ENCODE measurements at regions not wholly inside any gene's neighbourhood (a gene's known extent, or its start where the extent isn't known, plus 50 kb on each side); places are given as distances from the start of the nearest gene placed in this dataset.

GRCh38 chr20:57079031-57080005 is 187.1 kb downstream of the BMP7 start:
- DNase-seq (ENCODE audit: low read depth in 2 of 2) = peak; percentile 77

GRCh38 chr20:57080796-57081195 is 185.6 kb downstream of the BMP7 start:
- no peak for DNase-seq (ENCODE audit: low read depth in 2 of 2)

- no peak for DNase-seq (ENCODE audit: low read depth in 2 of 2)
These were observed 184.0 kb downstream of the BMP7 start for GRCh38 chr20:57082357-57082945.

- no peak for DNase-seq (ENCODE audit: low read depth in 2 of 2)
These were observed 183.4 kb downstream of the BMP7 start for GRCh38 chr20:57083072-57083471.

- no peak for DNase-seq (ENCODE audit: low read depth in 2 of 2)
These were observed 180.4 kb downstream of the BMP7 start for GRCh38 chr20:57086066-57086465.

GRCh38 chr20:57087102-57087501 is 179.3 kb downstream of the BMP7 start:
- no peak for DNase-seq (ENCODE audit: low read depth in 2 of 2)

- no peak for DNase-seq (ENCODE audit: low read depth in 2 of 2)
These were observed 178.7 kb downstream of the BMP7 start for GRCh38 chr20:57087705-57088104.

- peak in 1 of 2 experiments; percentile 32 for DNase-seq (ENCODE audit: low read depth in 2 of 2)
These were observed 178.0 kb downstream of the BMP7 start for GRCh38 chr20:57088436-57088835.

GRCh38 chr20:57089699-57090144 is 176.7 kb downstream of the BMP7 start:
- DNase-seq (ENCODE audit: low read depth in 2 of 2) = no peak

GRCh38 chr20:57090590-57091560 is 175.6 kb downstream of the BMP7 start:
- no peak for DNase-seq (ENCODE audit: low read depth in 2 of 2)

- DNase-seq (ENCODE audit: low read depth in 2 of 2) = no peak
These were observed 174.7 kb downstream of the BMP7 start for GRCh38 chr20:57091748-57092111.

GRCh38 chr20:57092112-57092899 is 174.1 kb downstream of the BMP7 start:
- DNase-seq (ENCODE audit: low read depth in 2 of 2) = no peak

- no peak for DNase-seq (ENCODE audit: low read depth in 2 of 2)
These were observed 173.4 kb downstream of the BMP7 start for GRCh38 chr20:57092900-57093530.

- DNase-seq (ENCODE audit: low read depth in 2 of 2) = no peak
These were observed 172.7 kb downstream of the BMP7 start for GRCh38 chr20:57093766-57094165.

- no peak for DNase-seq (ENCODE audit: low read depth in 2 of 2)
These were observed 172.1 kb downstream of the BMP7 start for GRCh38 chr20:57094252-57094891.

- DNase-seq (ENCODE audit: low read depth in 2 of 2) = no peak
These were observed 171.4 kb downstream of the BMP7 start for GRCh38 chr20:57094991-57095390.

- DNase-seq (ENCODE audit: low read depth in 2 of 2) = no peak
These were observed 171.0 kb downstream of the BMP7 start for GRCh38 chr20:57095426-57095825.

GRCh38 chr20:57097245-57097915 is 169.1 kb downstream of the BMP7 start:
- no peak for DNase-seq (ENCODE audit: low read depth in 2 of 2)

- no peak for DNase-seq (ENCODE audit: low read depth in 2 of 2)
These were observed 164.3 kb downstream of the BMP7 start for GRCh38 chr20:57102160-57102559.

- DNase-seq (ENCODE audit: low read depth in 2 of 2) = no peak
These were observed 163.9 kb downstream of the BMP7 start for GRCh38 chr20:57102566-57102965.

Measured in fibroblast of skin of left quadriceps (primary cell).